ENCODE measurements at regions not wholly inside any gene's neighbourhood (a gene's known extent, or its start where the extent isn't known, plus 50 kb on each side); places are given as distances from the start of the nearest gene placed in this dataset.

DNA sequence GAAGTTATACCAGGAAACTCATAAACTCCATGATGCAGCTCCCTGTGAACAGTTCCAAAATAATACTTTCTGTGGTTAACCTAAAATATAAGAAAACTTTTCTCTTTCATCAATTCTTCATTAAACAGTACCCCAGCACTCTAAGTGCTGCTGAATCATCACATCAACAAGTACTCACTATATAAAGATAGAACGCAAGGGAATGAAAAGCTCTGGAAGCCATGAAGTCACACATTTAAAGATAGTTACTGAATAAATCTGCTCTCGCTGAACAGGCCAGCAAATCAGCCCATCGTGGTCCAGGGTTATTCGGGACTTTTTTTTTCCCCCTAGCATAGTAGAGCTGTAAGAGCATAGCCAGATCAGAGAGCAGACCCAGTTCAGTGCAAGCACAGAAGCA lies 254.3 kb downstream of the IPMK start:
- Histone ChIP-seq H3K36me3 (replicated peaks; ENCODE audit: insufficient read depth, low read depth) (no peaks in the 10 kb centered on the region), H2AFZ (no peak overlapping the region), H3K4me3 (no peak overlapping the region), H3K4me2 (no peak overlapping the region), H3K27me3 (no peaks in the 10 kb centered on the region), H3K27ac (no peak overlapping the region), H3K79me2 (no peaks in the 10 kb centered on the region), H4K20me1 (ENCODE audit: insufficient read depth, poor library complexity, severe bottlenecking) (no peaks in the 10 kb centered on the region), H3K4me1 (ENCODE audit: insufficient read depth) (no peaks in the 10 kb centered on the region), H3K9me3 (ENCODE audit: low read depth) (no peaks in the 10 kb centered on the region), H3K9me2 (replicated peaks; ENCODE audit: insufficient read depth) (no peaks in the 10 kb centered on the region)
- WGBS (ENCODE audit: low lambda C conversion rate, missing lambda C conversion rate), result 93% methylated on average over 4 of the region's 4 CpGs
- DNase-seq (ENCODE audit: low spot score), result no peak
- TF ChIP-seq EZH2phosphoT487 (IDR thresholded peaks at IDR 0.05; ENCODE audit: low read depth, severe bottlenecking, unreplicated experiment), result no peak
- no peak for TF ChIP-seq EZH2 (IDR thresholded peaks at IDR 0.05; ENCODE audit: borderline replicate concordance)
- TF ChIP-seq, protein P1, sequence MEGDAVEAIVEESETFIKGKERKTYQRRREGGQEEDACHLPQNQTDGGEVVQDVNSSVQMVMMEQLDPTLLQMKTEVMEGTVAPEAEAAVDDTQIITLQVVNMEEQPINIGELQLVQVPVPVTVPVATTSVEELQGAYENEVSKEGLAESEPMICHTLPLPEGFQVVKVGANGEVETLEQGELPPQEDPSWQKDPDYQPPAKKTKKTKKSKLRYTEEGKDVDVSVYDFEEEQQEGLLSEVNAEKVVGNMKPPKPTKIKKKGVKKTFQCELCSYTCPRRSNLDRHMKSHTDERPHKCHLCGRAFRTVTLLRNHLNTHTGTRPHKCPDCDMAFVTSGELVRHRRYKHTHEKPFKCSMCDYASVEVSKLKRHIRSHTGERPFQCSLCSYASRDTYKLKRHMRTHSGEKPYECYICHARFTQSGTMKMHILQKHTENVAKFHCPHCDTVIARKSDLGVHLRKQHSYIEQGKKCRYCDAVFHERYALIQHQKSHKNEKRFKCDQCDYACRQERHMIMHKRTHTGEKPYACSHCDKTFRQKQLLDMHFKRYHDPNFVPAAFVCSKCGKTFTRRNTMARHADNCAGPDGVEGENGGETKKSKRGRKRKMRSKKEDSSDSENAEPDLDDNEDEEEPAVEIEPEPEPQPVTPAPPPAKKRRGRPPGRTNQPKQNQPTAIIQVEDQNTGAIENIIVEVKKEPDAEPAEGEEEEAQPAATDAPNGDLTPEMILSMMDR (IDR thresholded peaks at IDR 0.05; ENCODE audit: poor library complexity), result no peak

- WGBS (ENCODE audit: low lambda C conversion rate, missing lambda C conversion rate), result 76% methylated on average over 5 of the region's 5 CpGs
- Histone ChIP-seq H3K4me3 (no peak overlapping the region), H3K9me2 (replicated peaks; ENCODE audit: insufficient read depth) (no peaks in the 10 kb centered on the region), H3K4me2 (no peak overlapping the region), H4K20me1 (ENCODE audit: insufficient read depth, poor library complexity, severe bottlenecking) (no peaks in the 10 kb centered on the region), H3K27ac (no peak overlapping the region), H3K36me3 (replicated peaks; ENCODE audit: insufficient read depth, low read depth) (no peaks in the 10 kb centered on the region), H3K4me1 (ENCODE audit: insufficient read depth) (no peaks in the 10 kb centered on the region), H2AFZ (no peak overlapping the region), H3K9me3 (ENCODE audit: low read depth) (no peaks in the 10 kb centered on the region), H3K79me2 (no peaks in the 10 kb centered on the region), H3K27me3 (no peaks in the 10 kb centered on the region)
- TF ChIP-seq EZH2phosphoT487 (IDR thresholded peaks at IDR 0.05; ENCODE audit: low read depth, severe bottlenecking, unreplicated experiment), result no peak
- TF ChIP-seq, protein P1 (IDR thresholded peaks at IDR 0.05; ENCODE audit: poor library complexity), result no peak
- TF ChIP-seq EZH2 (IDR thresholded peaks at IDR 0.05; ENCODE audit: borderline replicate concordance), result no peak
- no peak for DNase-seq (ENCODE audit: low spot score)
Observed at GRCh38 chr10:58010073-58010702, 257.5 kb downstream of the IPMK start.

DNA sequence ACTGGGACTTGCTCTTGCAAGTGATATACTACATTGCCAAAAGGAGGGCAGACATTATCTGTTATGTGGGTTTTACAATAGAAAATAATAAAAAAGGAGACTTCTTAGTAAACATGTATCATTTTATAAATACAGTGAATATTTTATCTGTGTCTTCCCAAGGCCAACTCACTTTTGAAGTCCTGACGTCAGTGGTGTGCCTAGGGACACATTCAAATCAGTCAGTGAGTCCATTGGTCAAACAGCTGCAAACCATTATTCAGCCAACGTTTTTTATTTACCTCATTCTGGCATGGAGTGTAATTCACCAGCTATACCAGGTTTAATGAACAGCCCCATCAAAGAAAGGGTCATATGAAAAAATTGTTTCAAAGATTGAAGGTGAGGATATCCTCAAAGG lies 263.7 kb downstream of the IPMK start:
- no peak for DNase-seq (ENCODE audit: low spot score)
- Histone ChIP-seq H2AFZ (no peak overlapping the region), H3K4me1 (ENCODE audit: insufficient read depth) (no peaks in the 10 kb centered on the region), H3K4me2 (no peak overlapping the region), H3K36me3 (replicated peaks; ENCODE audit: insufficient read depth, low read depth) (no peaks in the 10 kb centered on the region), H3K79me2 (no peaks in the 10 kb centered on the region), H3K4me3 (no peak overlapping the region), H3K9me2 (replicated peaks; ENCODE audit: insufficient read depth) (no peaks in the 10 kb centered on the region), H3K9me3 (ENCODE audit: low read depth) (no peaks in the 10 kb centered on the region), H3K27me3 (no peaks in the 10 kb centered on the region), H4K20me1 (ENCODE audit: insufficient read depth, poor library complexity, severe bottlenecking) (no peaks in the 10 kb centered on the region), H3K27ac (no peak overlapping the region)
- WGBS (ENCODE audit: low lambda C conversion rate, missing lambda C conversion rate), result 57% methylated on average over 2 of the region's 2 CpGs
- no peak for TF ChIP-seq EZH2 (IDR thresholded peaks at IDR 0.05; ENCODE audit: borderline replicate concordance)
- no peak for TF ChIP-seq EZH2phosphoT487 (IDR thresholded peaks at IDR 0.05; ENCODE audit: low read depth, severe bottlenecking, unreplicated experiment)
- TF ChIP-seq, protein P1 (IDR thresholded peaks at IDR 0.05; ENCODE audit: poor library complexity), result no peak

Measured in hepatocyte (in vitro differentiated cells).